ENCODE measurements at regions not wholly inside any gene's neighbourhood (a gene's known extent, or its start where the extent isn't known, plus 50 kb on each side); places are given as distances from the start of the nearest gene placed in this dataset.

GRCh38 chr12:25764409-25764808 is 194.1 kb upstream of the RASSF8 start:
- FAIRE-seq (no peak), DNase-seq (ENCODE audit: low read depth, low spot score) (no peak)
- no peak overlapping the region for H3K4me2 ChIP-seq (ENCODE audit: control insufficient read depth, extremely low read depth, insufficient read depth, low read depth, low read length)
- TF ChIP-seq EZH2 (IDR thresholded peaks at IDR 0.05; ENCODE audit: low read length), result no peak
- TF ChIP-seq, protein P1, sequence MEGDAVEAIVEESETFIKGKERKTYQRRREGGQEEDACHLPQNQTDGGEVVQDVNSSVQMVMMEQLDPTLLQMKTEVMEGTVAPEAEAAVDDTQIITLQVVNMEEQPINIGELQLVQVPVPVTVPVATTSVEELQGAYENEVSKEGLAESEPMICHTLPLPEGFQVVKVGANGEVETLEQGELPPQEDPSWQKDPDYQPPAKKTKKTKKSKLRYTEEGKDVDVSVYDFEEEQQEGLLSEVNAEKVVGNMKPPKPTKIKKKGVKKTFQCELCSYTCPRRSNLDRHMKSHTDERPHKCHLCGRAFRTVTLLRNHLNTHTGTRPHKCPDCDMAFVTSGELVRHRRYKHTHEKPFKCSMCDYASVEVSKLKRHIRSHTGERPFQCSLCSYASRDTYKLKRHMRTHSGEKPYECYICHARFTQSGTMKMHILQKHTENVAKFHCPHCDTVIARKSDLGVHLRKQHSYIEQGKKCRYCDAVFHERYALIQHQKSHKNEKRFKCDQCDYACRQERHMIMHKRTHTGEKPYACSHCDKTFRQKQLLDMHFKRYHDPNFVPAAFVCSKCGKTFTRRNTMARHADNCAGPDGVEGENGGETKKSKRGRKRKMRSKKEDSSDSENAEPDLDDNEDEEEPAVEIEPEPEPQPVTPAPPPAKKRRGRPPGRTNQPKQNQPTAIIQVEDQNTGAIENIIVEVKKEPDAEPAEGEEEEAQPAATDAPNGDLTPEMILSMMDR (optimal IDR thresholded peaks at IDR 0.05 in 1 of 3, IDR thresholded peaks at IDR 0.05 in 1 of 3, conservative IDR thresholded peaks at IDR 0.05 in 1 of 3; ENCODE audit: extremely low read depth in 1 of 3, insufficient read depth in 2 of 3, low read length in 3 of 3), result no peak
- H4K20me1 ChIP-seq (ENCODE audit: control insufficient read depth, extremely low read depth, insufficient read depth, low read length), result no peaks in the 10 kb centered on the region
- H3K9me1 ChIP-seq (ENCODE audit: control insufficient read depth, extremely low read depth, insufficient read depth, low read length), result no peaks in the 10 kb centered on the region
- no peaks in the 10 kb centered on the region for H3K9me3 ChIP-seq (ENCODE audit: control insufficient read depth, low read depth, low read length)
- no peak overlapping the region for H3K27ac ChIP-seq (ENCODE audit: control insufficient read depth, insufficient read depth, low read length)
- H3K79me2 ChIP-seq (ENCODE audit: control insufficient read depth, insufficient read depth, low read length), result no peaks in the 10 kb centered on the region
- peaks cover 20% of the 10 kb centered on the region for H3K4me1 ChIP-seq (ENCODE audit: control insufficient read depth, extremely low read depth, insufficient read depth, low read length)
- no peaks in the 10 kb centered on the region for H3K27me3 ChIP-seq (ENCODE audit: control insufficient read depth, extremely low read depth, insufficient read depth, low read length)
- H3K9ac ChIP-seq (ENCODE audit: control insufficient read depth, extremely low read depth, insufficient read depth, low read length), result no peak overlapping the region
- dilution Hi-C loops (cut with MboI; ENCODE audit: extremely low pct_ligation_motif_present, low sequenced_read_pairs), result no loop called here
- no peak overlapping the region for H3K4me3 ChIP-seq (ENCODE audit: control insufficient read depth in 2 of 3, extremely low read depth in 1 of 3, insufficient read depth in 2 of 3, low read depth in 1 of 3, low read length in 3 of 3)
- no peak overlapping the region for H2AFZ ChIP-seq (ENCODE audit: control insufficient read depth, low read length)
- no peaks in the 10 kb centered on the region for H3K36me3 ChIP-seq (ENCODE audit: control insufficient read depth in 2 of 2, extremely low read depth in 1 of 2, insufficient read depth in 2 of 2, low read length in 2 of 2)

DNA sequence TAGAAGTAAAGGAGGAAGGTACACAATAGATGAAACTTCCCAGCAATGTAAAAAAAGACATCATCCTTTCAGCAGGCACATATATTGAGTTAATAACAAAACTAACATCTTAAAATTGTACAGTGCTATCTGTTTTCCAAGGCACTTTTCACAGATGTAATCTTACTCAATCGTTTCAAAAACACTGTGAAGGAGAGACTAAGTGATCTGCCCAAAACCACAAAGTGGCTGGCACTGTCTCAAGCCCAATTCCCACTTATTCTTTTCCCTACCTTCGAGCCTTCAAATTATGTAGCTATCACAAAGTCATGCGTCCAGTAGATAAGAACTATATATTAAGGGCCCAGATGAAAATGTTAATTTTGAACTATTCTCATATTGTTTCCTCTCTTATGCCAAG is 193.6 kb upstream of the RASSF8 start:
- no peak overlapping the region for H2AFZ ChIP-seq (ENCODE audit: control insufficient read depth, low read length)
- dilution Hi-C loops (cut with MboI; ENCODE audit: extremely low pct_ligation_motif_present, low sequenced_read_pairs), result no loop called here
- no peak overlapping the region for H3K4me3 ChIP-seq (ENCODE audit: control insufficient read depth in 2 of 3, extremely low read depth in 1 of 3, insufficient read depth in 2 of 3, low read depth in 1 of 3, low read length in 3 of 3)
- no peak overlapping the region for H3K4me2 ChIP-seq (ENCODE audit: control insufficient read depth, extremely low read depth, insufficient read depth, low read depth, low read length)
- no peak overlapping the region for H3K9ac ChIP-seq (ENCODE audit: control insufficient read depth, extremely low read depth, insufficient read depth, low read length)
- no peaks in the 10 kb centered on the region for H3K9me1 ChIP-seq (ENCODE audit: control insufficient read depth, extremely low read depth, insufficient read depth, low read length)
- no peaks in the 10 kb centered on the region for H3K36me3 ChIP-seq (ENCODE audit: control insufficient read depth in 2 of 2, extremely low read depth in 1 of 2, insufficient read depth in 2 of 2, low read length in 2 of 2)
- DNase-seq (ENCODE audit: low read depth, low spot score) (no peak), FAIRE-seq (no peak)
- peaks cover 25% of the 10 kb centered on the region for H3K4me1 ChIP-seq (ENCODE audit: control insufficient read depth, extremely low read depth, insufficient read depth, low read length)
- H3K27me3 ChIP-seq (ENCODE audit: control insufficient read depth, extremely low read depth, insufficient read depth, low read length), result no peaks in the 10 kb centered on the region
- H3K79me2 ChIP-seq (ENCODE audit: control insufficient read depth, insufficient read depth, low read length), result no peaks in the 10 kb centered on the region
- no peaks in the 10 kb centered on the region for H4K20me1 ChIP-seq (ENCODE audit: control insufficient read depth, extremely low read depth, insufficient read depth, low read length)
- no peak overlapping the region for H3K27ac ChIP-seq (ENCODE audit: control insufficient read depth, insufficient read depth, low read length)
- no peak for TF ChIP-seq EZH2 (IDR thresholded peaks at IDR 0.05; ENCODE audit: low read length)
- TF ChIP-seq, protein P1 (optimal IDR thresholded peaks at IDR 0.05 in 1 of 3, IDR thresholded peaks at IDR 0.05 in 1 of 3, conservative IDR thresholded peaks at IDR 0.05 in 1 of 3; ENCODE audit: extremely low read depth in 1 of 3, insufficient read depth in 2 of 3, low read length in 3 of 3), result no peak
- H3K9me3 ChIP-seq (ENCODE audit: control insufficient read depth, low read depth, low read length), result no peaks in the 10 kb centered on the region
